ENCODE measurements at regions not wholly inside any gene's neighbourhood (a gene's known extent, or its start where the extent isn't known, plus 50 kb on each side); places are given as distances from the start of the nearest gene placed in this dataset.

DNA sequence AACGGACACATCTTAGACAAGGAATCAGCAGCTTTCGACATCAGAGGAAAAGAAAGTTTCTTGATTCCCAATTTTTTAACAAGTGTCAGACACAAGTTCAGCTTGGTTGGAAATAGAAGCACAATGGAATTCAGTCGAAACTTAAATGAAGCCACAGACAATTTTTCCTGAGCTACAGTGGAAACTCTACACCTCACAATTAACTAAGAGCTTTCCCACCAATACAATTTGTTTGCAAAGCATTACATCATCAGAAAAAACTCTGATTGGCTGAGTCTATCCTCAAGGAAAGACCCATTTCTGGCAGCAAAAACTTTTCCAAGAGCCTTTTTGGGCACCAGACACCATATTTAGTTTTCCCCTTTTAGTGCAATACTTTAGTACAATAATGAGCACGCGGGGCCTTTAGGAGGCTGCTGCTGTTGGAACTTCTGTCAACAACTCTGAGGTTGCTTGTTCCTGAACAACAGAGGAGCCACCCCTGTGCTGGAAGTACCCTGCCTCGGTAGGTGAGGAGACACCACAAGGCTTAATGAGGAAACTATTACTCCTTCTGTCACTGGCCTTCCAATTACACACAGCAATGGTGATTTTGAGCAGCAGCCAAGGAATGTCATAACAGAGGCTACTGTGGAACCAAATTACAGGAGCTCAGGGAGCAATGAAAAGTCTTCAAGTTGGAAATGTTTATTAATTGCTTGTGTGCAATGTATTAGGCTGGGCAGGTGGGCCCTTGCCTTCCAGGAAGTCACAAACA, 61.9 kb upstream of the BARX2 start:
- Histone ChIP-seq H3K9me3 (ENCODE audit: control insufficient read depth, low read length) (peaks cover 6% of the 10 kb centered on the region), H3K27ac (ENCODE audit: low read depth, low read length, severe bottlenecking) (no peak overlapping the region), H3K4me3 (ENCODE audit: extremely low read depth, insufficient read depth, low read length, poor library complexity, severe bottlenecking) (no peak overlapping the region), H3K4me1 (ENCODE audit: control insufficient read depth, insufficient read depth, low read length, poor library complexity, severe bottlenecking) (peaks cover 14% of the 10 kb centered on the region), H3K36me3 (ENCODE audit: control insufficient read depth, insufficient read depth, low read length) (no peaks in the 10 kb centered on the region)
- 94 to 96% methylated on average over 4 to 6 of the region's 6 CpGs for WGBS, 2 experiments (ENCODE audit: insufficient coverage in 2 of 2)

DNA sequence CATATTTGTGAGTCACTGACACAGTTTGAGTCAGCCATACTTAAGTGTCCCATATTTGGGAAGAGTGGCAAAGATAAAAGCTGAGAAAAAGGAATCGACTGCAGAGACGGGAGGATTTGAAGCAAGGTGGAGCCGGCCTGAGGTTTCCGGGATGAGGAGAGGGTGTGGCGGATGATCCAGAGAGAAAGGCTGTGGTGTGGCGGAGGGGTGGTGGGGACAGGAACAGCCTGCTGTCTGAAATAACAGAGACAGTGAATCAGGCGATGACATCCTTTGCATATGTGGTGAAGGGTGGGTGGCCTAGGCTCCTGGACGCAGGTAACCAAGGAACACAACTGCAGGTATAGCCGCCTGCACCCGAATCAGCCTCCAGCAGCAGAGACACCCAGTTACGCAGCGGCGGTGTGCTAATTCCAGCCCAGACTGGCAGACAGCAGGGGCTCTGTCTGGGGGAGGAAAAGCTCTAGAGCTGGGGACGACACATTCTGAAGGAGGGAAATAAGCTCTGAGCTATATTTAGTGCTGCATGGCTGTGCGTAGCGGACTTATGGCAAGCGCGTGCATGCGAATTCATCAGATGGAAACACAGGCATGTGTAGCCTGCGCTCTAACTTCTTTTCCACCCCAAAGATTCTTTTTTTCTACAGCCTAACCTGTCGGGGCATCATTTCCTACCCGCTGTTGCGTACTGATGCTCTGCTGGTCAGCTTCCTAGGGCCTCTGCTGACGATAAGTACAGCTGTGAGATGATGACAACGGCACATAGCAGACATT, 62.7 kb upstream of the BARX2 start:
- Histone ChIP-seq H3K27ac (ENCODE audit: low read depth, low read length, severe bottlenecking) (no peak overlapping the region), H3K36me3 (ENCODE audit: control insufficient read depth, insufficient read depth, low read length) (no peaks in the 10 kb centered on the region)
- WGBS, 2 experiments (ENCODE audit: insufficient coverage in 2 of 2) = 83 to 85% methylated on average over 24 of the region's 25 CpGs

DNA sequence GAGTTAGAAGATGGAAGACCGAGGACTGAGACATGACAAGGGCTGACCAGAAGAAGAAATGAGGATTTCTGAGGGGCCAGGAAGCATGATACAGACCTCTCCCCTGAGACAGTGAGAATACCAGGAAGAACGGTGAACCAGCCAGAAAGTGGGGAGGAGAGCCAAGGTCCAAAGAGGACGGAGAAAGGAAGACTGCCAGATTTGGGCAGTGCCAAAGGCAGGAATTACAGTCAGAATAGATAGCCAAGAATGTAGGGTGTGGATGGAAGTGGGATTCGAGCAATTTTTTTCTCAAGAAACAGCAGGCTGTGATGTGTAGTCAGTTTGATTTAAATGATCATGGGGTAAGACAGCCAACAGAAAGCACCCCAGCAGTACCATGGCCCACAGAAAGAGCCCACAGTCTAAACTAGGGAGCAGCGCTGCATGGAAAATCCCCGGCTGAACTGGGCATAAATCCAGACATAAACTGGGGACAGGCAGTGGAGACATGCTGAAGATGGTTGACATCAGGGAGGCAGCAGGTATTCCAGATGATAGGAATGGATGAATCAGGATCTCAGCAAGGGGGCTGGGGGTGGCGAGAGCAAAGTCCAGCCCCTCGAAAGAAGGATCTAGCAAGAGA, 67.3 kb upstream of the BARX2 start:
- 89 to 92% methylated on average over 8 of the region's 8 CpGs for WGBS, 2 experiments (ENCODE audit: insufficient coverage in 2 of 2)
- peaks cover 6% of the 10 kb centered on the region for H3K9me3 ChIP-seq (ENCODE audit: control insufficient read depth, low read length)
- H3K4me1 ChIP-seq (ENCODE audit: control insufficient read depth, insufficient read depth, low read length, poor library complexity, severe bottlenecking) = peaks cover 10% of the 10 kb centered on the region
- no peaks in the 10 kb centered on the region for H3K36me3 ChIP-seq (ENCODE audit: control insufficient read depth, insufficient read depth, low read length)
- H3K27ac ChIP-seq (ENCODE audit: low read depth, low read length, severe bottlenecking) = no peak overlapping the region
- H3K4me3 ChIP-seq (ENCODE audit: extremely low read depth, insufficient read depth, low read length, poor library complexity, severe bottlenecking) = no peak overlapping the region

More for the DNA sequence above, 62.7 kb upstream of the BARX2 start:
- Histone ChIP-seq H3K4me3 (ENCODE audit: extremely low read depth, insufficient read depth, low read length, poor library complexity, severe bottlenecking) (no peak overlapping the region), H3K9me3 (ENCODE audit: control insufficient read depth, low read length) (peaks cover 6% of the 10 kb centered on the region), H3K4me1 (ENCODE audit: control insufficient read depth, insufficient read depth, low read length, poor library complexity, severe bottlenecking) (peaks cover 14% of the 10 kb centered on the region)

DNA sequence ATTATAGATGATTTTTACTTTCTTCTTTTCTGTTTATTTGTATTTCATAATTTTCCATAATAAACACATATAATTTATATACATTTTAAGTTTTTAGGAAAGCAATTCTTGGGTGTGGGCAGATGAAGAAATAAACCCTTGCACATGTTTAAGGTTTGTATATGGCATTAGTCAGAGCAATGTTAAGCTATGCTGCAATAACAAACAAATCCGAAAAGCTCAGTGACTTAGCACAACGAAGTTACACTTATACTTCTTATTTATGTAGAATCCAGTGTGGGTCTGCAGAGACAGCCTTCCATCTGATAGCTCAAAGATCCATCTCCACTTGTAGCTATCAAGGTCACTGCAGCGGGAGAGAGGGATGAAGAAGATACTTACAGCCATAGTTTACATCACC, 68.5 kb upstream of the BARX2 start:
- Histone ChIP-seq H3K4me3 (ENCODE audit: extremely low read depth, insufficient read depth, low read length, poor library complexity, severe bottlenecking) (no peak overlapping the region), H3K36me3 (ENCODE audit: control insufficient read depth, insufficient read depth, low read length) (no peaks in the 10 kb centered on the region), H3K4me1 (ENCODE audit: control insufficient read depth, insufficient read depth, low read length, poor library complexity, severe bottlenecking) (no peaks in the 10 kb centered on the region), H3K9me3 (ENCODE audit: control insufficient read depth, low read length) (peaks cover 6% of the 10 kb centered on the region), H3K27ac (ENCODE audit: low read depth, low read length, severe bottlenecking) (no peak overlapping the region)
- 80% methylated on average over 2 of the region's 3 CpGs; no CpG with 5 or more reads in 1 of the 2 experiments for WGBS, 2 experiments (ENCODE audit: insufficient coverage in 2 of 2)

DNA sequence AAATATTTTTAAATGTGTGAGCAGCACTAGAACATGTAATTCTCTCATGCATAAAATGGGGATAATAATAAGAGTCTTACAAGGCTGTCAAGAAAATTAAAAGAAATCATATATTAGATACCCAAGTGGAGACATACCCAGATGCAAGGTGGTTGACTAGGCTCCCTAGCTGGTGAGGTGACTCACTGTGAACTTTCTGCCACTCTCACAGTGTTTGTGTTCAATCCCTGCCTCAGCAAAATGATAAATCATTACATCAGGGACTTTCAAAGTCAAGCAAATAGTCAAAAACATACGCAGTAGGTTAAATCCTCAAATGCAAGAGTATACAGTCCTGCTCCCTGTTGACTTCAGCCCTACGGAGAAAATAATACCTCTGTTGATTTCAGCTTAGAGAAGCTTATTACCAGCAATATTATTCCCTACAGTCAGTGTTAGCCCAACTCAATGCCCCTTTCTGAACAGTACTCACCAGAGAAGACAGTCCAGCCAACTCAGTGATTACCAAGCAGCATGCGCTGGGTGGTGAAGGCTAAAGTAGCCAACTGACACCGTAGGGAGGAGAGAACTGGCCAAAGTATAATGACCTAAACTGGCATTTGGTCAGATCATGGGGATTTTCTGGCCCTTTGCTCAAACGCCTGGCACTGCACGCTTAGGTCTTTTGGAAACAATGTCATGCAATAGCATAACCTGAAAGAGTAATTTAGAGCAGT, 73.1 kb upstream of the BARX2 start:
- H3K4me1 ChIP-seq (ENCODE audit: control insufficient read depth, insufficient read depth, low read length, poor library complexity, severe bottlenecking) = no peaks in the 10 kb centered on the region
- no peak overlapping the region for H3K27ac ChIP-seq (ENCODE audit: low read depth, low read length, severe bottlenecking)
- 98% methylated on average over 4 to 6 of the region's 6 CpGs for WGBS, 2 experiments (ENCODE audit: insufficient coverage in 2 of 2)
- H3K9me3 ChIP-seq (ENCODE audit: control insufficient read depth, low read length) = no peaks in the 10 kb centered on the region
- H3K36me3 ChIP-seq (ENCODE audit: control insufficient read depth, insufficient read depth, low read length) = no peaks in the 10 kb centered on the region
- no peak overlapping the region for H3K4me3 ChIP-seq (ENCODE audit: extremely low read depth, insufficient read depth, low read length, poor library complexity, severe bottlenecking)

DNA sequence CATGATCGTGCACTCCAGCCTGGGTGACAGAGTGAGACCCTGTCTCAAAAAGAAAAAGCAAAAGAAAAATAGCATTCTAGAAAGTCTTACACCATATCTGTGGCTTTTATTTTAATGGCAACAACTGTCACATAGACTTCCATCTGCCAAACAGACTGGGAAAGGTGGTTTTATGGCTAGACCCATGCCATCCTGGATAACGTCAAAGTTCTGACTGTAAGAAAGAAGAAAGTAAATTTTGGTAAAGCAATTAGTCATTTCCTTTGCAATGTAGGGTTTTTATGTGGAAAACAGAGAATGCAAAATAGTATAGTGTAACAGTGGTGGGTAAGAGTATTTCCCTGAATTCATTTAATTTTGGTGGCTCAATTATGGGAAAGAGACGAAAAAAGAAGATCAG, 75.5 kb upstream of the BARX2 start:
- 90 to 100% methylated on average over 2 to 3 of the region's 3 CpGs for WGBS, 2 experiments (ENCODE audit: insufficient coverage in 2 of 2)
- H3K9me3 ChIP-seq (ENCODE audit: control insufficient read depth, low read length) = no peaks in the 10 kb centered on the region
- no peak overlapping the region for H3K4me3 ChIP-seq (ENCODE audit: extremely low read depth, insufficient read depth, low read length, poor library complexity, severe bottlenecking)
- H3K36me3 ChIP-seq (ENCODE audit: control insufficient read depth, insufficient read depth, low read length) = no peaks in the 10 kb centered on the region
- peaks cover 10% of the 10 kb centered on the region for H3K4me1 ChIP-seq (ENCODE audit: control insufficient read depth, insufficient read depth, low read length, poor library complexity, severe bottlenecking)
- no peak overlapping the region for H3K27ac ChIP-seq (ENCODE audit: low read depth, low read length, severe bottlenecking)

DNA sequence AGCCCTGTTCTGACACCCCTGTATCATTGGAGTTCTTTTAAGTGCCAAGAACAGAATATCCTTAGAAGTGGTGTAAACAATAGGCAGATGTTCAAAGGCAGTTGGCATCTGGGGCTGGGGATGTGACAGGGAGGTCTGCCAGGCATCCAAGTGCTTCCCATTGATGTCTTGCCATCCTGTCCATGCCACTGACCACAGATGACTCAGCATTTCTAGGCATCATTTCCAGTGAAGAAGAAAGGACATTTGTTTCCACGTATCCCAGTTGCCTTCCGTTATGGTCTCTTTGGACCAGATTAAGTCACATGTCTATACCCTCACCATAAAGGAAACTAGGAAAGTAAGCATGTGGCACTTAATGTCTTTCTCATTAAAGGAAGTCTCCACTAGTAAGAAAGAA, 76.7 kb upstream of the BARX2 start:
- Histone ChIP-seq H3K4me1 (ENCODE audit: control insufficient read depth, insufficient read depth, low read length, poor library complexity, severe bottlenecking) (peaks cover 13% of the 10 kb centered on the region), H3K27ac (ENCODE audit: low read depth, low read length, severe bottlenecking) (no peak overlapping the region), H3K36me3 (ENCODE audit: control insufficient read depth, insufficient read depth, low read length) (no peaks in the 10 kb centered on the region), H3K4me3 (ENCODE audit: extremely low read depth, insufficient read depth, low read length, poor library complexity, severe bottlenecking) (no peak overlapping the region), H3K9me3 (ENCODE audit: control insufficient read depth, low read length) (no peaks in the 10 kb centered on the region)
- WGBS, 2 experiments (ENCODE audit: insufficient coverage in 2 of 2) = no CpG with 5 or more reads among the region's 2 CpGs

DNA sequence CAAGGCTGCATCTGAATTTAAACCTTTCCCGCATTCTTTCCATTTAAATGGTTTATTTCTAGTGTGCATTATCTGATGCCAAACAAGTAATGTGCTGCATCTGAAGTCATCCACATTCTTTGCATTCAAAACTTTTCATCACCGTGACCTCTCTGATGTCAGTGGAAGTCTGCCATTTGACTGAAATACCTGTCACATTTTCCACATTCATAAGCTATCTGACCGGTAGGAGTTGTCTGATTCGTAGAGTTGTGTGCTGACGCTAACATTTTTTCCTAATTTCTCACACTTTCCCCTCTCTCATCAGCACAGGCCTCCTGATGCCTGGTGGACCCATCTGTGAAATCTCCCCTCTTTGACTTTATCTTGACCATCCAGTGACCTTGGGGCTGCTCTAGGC, 79.9 kb upstream of the BARX2 start:
- no peak overlapping the region for H3K4me3 ChIP-seq (ENCODE audit: extremely low read depth, insufficient read depth, low read length, poor library complexity, severe bottlenecking)
- H3K9me3 ChIP-seq (ENCODE audit: control insufficient read depth, low read length) = no peaks in the 10 kb centered on the region
- H3K4me1 ChIP-seq (ENCODE audit: control insufficient read depth, insufficient read depth, low read length, poor library complexity, severe bottlenecking) = peaks cover 13% of the 10 kb centered on the region
- peak overlapping the region; percentile 85 for H3K27ac ChIP-seq (ENCODE audit: low read depth, low read length, severe bottlenecking)
- WGBS, 2 experiments (ENCODE audit: insufficient coverage in 2 of 2) = 76 to 88% methylated on average over 5 of the region's 5 CpGs
- no peaks in the 10 kb centered on the region for H3K36me3 ChIP-seq (ENCODE audit: control insufficient read depth, insufficient read depth, low read length)

DNA sequence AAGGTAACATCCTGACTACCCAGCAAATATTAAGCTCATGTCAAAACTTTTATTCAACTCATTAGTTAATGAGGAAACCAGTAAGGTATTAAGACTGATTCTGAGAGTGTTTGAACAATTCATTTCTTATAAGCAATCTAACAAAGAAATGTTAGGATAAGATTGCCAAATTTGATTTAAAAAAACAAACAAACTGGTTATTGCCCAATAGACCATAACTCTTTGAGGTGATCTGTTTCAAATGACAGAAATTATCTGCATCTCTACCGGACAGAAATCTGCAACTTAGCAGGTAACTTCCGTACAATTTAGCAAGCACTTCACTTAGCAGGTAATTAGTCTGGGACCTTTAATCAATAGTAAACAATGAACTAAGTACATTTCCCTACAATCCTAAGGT, 82.9 kb upstream of the BARX2 start:
- Histone ChIP-seq H3K27ac (ENCODE audit: low read depth, low read length, severe bottlenecking) (no peak overlapping the region), H3K9me3 (ENCODE audit: control insufficient read depth, low read length) (no peaks in the 10 kb centered on the region), H3K36me3 (ENCODE audit: control insufficient read depth, insufficient read depth, low read length) (no peaks in the 10 kb centered on the region), H3K4me1 (ENCODE audit: control insufficient read depth, insufficient read depth, low read length, poor library complexity, severe bottlenecking) (peaks cover 13% of the 10 kb centered on the region), H3K4me3 (ENCODE audit: extremely low read depth, insufficient read depth, low read length, poor library complexity, severe bottlenecking) (no peak overlapping the region)
- 71% methylated on average over 1 of the region's 2 CpGs; no CpG with 5 or more reads in 1 of the 2 experiments for WGBS, 2 experiments (ENCODE audit: insufficient coverage in 2 of 2)

DNA sequence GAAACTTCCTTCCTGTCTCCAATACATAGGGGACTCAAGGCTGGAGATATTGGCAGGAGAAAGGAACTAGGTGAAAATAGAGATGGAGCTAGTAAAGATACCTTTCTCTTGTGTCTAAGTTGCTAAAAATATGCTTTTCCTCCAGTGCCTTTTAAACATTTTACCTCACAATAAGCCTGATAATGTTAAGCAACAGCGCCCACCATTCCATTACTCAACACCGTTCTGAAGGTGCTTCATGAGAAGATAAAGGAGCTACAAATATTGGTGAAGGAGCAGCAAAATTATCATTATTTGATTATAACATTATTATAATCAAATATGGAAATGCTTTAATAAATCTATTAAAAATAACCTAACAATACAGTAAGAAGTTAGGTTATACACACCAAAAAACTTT, 83.6 kb upstream of the BARX2 start:
- Histone ChIP-seq H3K36me3 (ENCODE audit: control insufficient read depth, insufficient read depth, low read length) (no peaks in the 10 kb centered on the region), H3K27ac (ENCODE audit: low read depth, low read length, severe bottlenecking) (no peak overlapping the region), H3K9me3 (ENCODE audit: control insufficient read depth, low read length) (no peaks in the 10 kb centered on the region), H3K4me3 (ENCODE audit: extremely low read depth, insufficient read depth, low read length, poor library complexity, severe bottlenecking) (no peak overlapping the region), H3K4me1 (ENCODE audit: control insufficient read depth, insufficient read depth, low read length, poor library complexity, severe bottlenecking) (peaks cover 13% of the 10 kb centered on the region)
- no CpG with 5 or more reads among the region's 2 CpGs for whole genome bisulfite sequencing, 2 experiments (ENCODE audit: insufficient coverage in 2 of 2)
